HuH-7.5 (cell line): ENCODE measurements at regions not wholly inside any gene's neighbourhood (a gene's known extent, or its start where the extent isn't known, plus 50 kb on each side); places are given as distances from the start of the nearest gene placed in this dataset.

Experiments used
- DNase-seq: peaks from one replicate; pipeline ENCODE4 v3.0.0; 2011; ENCODE audit warnings: low spot score

DNA sequence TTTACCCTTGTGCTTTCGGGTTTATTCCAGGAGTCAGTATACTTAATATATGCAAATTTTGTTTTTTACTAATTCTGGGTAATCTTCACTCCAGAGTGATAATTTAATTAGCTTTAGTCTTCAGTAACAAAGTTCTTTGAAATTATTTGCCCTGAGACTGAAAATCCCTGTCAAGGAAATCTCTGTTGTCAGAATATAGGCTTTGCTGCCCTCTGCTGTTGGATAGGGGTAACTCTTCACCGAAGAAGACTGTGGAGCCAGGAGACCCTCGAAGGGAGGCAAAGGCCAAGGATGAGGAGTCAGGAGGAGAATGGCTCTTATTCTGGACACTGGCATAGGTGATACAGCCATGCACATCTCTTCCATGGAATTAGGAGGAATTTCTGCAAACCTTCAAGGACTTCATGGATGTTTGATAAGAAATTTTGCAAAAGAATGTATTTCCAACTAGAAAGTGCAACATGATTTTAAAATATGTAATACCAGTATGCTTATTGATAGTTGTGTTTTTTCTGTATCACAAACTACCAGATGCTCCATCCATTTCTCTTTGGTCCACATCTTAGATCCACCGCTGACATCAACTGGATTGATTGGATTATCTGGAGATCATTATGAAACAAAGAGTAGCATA is 182.3 kb downstream of the RDH14 start:
- DNase-seq: peak; percentile 11

DNA sequence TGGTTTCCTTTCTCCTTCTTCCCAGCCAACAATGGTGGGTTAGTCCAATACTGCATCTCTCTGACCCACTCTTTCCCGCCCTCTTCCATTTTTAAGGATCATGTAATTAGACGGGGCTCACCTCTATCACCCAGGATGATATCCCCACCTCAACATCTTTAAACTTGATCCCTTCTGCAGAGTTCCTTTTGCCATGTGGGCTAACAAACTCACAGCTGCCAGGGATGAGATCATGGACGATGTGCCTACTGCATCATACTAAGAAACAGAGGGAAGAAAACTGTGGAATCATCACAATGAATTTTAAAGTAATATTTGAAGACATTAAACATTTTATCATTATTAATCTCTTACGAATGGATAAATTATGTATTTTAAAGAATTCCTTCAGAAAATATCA is 183.5 kb downstream of the RDH14 start:
- no peak for DNase-seq

DNA sequence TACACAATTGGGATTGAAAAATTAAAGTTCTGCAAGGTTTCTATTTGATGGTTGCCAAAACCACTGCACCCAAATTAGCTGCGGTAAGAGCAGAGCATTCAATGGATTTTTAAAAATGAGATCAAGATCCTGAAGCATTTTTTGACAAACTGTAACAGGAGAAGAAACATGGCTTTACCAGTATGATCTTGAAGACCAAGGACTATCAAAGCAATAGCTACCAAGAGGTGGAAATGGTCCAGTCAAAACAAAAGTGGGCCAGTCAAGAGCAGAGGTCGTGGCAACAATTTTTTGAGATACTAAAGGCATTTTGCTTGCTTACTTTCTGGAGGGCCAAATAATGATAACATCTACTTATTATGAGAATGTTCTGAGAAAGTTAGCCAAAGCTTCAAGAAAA is 186.8 kb downstream of the RDH14 start:
- no peak for DNase-seq

DNA sequence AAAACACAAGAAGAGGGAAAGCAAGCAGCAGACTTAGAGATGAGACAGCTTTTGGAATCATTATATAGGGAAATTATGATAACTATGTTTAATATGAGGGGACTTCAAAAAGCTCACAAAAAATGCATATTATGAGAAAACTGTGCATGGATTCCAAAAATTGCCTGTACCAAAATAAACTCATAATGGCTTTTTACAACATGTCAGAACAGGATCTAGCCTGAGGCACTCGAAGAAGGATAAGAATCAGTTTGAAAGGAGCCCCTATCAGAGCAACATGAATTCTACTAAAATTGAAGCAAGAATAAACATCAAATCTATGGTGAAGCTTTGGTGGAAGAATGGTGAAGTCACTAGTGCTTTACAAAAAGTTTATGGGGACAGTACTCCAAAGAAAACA is 187.4 kb downstream of the RDH14 start:
- no peak for DNase-seq

DNA sequence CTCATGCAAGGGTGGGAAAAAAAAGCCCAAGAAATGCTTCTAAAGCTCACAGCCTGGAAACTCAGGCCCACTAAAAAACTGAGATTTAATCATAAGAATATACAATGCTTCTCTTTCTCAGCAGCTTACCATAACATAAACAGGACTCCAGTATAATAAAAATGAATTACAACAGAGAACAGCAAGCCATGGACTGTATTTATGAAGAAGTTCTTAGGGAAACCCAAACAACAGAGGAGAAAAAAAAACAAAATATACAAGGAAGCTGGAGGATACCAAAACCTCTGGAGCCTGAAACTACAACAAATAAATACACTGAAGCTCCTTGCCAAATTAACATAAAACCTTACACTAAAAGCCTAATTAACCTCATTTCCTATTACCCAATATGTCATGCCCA is 187.8 kb downstream of the RDH14 start:
- DNase-seq: no peak

DNA sequence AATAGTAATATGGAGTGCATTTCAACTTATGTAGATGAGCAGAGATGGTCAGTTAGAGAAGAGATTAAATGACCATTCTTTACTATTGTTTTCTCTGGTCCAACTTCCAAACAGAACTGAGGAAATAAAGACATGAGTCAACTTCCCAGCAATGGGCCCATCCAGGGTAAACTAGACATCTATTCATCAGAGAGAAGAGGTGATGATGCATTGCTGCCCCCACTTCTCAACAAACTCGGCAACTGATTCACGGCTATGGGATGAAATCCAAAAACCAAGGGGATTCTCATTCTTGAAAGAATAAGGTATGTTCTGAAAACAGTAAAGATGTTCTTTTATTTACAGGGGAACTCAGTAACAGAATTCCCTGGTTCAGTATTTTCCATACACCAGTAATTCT is 190.7 kb downstream of the RDH14 start:
- DNase-seq: no peak

DNA sequence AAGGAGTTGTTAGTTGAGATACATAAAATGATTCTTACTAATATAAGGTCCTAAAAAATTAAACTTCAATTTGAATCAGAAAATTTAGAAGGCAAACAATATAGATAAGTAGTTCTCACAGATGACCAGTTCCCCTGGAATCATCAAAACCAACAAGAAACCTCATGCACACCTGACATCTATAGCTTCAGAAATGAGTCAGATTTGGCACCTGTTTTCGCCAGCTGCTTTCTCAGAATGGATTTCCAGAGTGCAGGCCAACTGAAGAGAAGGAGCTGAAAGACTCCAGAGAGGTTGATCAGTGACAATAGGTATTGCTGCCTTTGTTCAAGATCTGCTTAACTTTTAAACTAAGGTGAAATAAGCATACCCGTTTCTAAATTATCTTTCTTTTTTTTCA is 192.4 kb downstream of the RDH14 start:
- no peak for DNase-seq

DNA sequence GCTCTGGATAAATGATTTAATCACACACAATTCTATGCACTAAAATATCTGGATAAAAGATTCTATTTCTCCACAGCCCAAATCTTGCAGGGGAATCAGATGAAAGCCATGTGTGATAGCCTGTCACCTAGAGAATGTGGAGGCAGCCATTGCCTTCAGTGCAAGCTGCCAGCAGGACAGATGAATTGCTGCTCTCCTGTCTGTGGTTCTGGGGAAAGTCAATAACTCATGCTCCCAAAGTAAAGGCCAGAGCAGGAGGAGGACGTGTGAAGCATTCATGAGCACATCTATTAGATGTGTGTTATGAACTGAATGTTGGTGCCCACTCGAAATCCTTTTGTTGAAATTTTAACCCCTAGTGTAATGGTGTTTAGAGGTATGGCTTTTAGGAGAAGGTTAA is 195.1 kb downstream of the RDH14 start:
- no peak for DNase-seq

DNA sequence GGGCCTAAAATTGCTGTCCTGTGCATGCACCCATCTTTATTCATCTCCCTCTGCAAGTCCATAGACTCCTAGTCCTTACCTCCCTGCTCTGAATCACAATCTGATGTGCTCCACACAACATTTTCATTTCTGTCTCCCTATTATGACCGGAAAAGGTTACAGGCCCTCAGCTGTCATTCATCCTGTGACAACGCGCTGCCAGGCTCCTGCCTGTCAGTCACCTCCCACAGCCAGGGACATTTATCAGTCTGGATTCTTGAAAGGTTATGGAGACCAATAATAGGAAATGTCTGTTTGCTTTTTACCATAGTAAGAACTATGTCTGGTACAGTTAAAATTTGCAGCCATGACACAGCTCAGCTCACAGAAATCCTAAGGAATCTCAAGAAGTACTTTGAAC is 197.1 kb downstream of the RDH14 start:
- no peak for DNase-seq

DNA sequence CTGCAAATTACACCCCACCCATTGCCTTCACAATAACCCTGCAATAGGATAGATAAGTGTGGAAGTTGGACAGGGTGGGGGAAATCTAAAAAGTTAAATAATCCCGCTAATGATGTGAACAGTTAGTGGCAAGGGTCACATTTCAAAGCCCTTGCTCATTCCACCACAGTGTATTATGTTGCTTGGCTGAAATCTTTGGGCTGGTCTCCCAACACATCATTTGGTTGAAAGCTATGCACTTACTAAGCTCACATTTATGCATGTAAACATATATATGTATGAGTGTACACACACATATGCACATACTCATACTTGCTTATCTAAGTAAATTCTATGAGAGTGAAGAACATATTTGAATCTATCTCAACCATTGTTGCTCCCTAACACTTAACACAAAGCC is 197.8 kb downstream of the RDH14 start:
- no peak for DNase-seq

DNA sequence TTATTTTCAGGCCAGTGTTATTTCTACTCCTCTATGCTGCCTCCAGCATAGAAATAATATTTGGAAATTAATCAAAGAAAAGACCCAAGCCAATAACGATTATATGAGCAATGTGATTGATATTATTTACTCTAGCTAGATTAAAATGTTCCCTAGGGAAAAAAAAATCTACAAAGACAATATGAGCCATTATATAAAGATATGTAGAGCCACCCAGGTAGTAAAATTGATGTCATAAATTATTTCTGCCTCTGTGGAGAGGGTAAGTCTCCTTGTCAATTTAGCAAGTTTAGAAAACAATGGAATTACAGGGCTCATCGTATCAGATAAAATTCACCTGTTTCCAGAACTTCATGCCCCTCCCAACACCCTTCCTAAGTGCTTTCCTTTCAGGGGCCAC is 202.9 kb downstream of the RDH14 start:
- no peak for DNase-seq

DNA sequence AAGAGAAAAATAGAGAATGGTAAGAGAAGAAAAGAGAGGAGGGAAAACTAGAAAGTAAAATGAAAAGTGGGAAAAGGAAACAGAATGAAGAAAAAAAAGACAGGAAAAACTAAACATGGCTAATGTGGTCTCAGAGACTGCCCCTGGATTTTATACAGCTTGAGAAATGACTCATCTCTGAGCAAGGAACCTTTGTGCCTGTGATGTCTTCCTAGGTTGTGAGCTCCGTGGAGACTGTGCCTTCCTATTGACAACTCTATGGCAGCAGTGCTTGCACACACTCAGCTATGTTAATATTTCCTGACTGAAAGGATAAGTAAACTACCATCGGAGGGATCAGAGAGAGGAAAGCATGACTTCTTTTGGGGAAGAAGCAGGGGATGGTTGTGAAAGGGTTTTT is 203.8 kb downstream of the RDH14 start:
- DNase-seq: no peak

DNA sequence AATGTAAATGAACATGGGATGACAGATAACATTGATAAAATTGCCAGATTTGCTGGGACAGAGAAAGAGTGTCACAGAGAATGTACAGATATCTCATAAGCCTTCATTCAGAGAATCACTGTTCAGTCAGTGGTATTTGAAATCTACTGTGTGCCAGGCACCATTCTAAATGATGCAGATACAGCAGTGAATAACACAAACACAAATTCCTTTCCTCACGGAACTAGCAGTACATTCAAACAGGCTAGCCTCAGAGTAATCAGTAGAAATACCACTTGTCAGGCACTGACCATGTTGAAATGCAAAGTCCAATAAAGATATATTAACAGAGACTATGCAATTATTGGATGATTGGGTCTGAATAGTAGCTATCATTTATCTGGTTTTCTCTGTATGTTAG is 211.0 kb downstream of the RDH14 start:
- DNase-seq: no peak

DNA sequence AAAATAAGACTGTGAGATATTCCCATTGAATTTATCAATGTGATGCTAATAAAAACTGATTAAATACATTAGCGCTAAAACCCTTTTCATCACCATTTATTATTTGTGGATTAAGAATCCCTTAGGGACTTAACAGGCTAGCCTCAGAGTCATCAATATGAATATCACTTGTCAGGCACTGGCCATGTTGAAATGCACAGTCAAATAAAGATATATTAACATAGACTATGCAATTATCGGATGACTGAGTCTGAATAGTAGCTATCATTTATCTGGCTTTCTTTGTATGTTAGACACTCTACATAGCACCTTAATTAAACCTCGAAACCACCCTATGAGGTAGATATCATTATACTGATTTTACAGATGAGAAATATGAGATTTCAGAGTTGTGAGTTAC is 213.6 kb downstream of the RDH14 start:
- DNase-seq: no peak

DNA sequence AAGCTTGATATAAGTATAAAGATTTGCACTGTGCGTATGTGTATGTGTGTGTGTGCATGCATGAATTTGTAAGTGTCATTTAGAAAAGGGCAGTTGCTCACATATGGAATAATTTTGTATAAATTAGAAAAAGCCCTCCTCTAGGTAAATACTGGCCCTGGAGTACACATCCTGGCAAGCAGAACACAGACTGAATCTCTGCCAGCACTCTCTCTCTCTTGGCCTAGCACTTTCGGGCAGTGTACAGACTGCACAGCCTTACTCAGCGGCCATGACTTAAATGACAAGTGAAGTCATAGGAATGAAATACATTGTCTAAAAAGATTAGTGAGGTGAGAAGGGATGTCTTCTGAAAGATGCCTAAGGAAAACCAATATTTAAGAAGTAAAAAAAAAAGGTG is 214.1 kb downstream of the RDH14 start:
- no peak for DNase-seq

DNA sequence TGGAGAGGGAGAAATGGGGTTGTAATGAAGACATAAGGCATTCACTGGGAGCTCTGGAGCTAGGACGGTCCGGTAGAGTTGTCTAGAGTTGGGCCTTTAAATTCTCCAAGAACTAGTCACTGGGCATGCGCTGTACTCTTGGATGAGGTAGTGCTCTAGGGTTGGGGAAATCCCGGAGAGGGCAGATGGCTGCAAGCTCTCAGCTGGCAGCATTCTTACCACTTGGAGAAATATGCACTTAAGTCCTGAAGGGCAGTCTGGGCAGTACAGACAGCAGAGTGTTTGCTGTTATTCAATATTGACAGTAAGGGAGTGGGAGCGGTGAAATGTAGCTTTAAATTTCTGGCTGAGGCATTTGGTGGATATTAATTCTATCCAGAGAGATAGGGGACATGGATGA is 214.6 kb downstream of the RDH14 start:
- peak; percentile 6 for DNase-seq

DNA sequence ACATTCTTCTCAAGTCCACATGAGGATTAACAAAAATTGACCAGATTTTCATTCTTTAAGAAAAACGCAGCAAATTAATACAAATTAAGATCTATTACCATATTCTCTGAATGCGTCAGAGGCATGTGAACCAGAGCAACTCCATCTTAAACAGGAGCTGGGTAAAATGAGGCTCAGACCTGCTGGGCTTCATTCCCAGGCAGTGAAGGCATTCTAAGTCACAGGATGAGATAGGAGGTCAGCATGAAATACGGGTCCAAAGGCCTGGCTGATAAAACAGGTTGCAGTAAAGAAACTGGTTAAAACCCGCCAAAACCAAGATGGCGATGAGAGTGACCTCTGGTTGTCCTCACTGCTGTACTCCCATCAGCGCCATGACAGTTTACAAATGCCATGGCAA is 217.6 kb downstream of the RDH14 start:
- DNase-seq: no peak

DNA sequence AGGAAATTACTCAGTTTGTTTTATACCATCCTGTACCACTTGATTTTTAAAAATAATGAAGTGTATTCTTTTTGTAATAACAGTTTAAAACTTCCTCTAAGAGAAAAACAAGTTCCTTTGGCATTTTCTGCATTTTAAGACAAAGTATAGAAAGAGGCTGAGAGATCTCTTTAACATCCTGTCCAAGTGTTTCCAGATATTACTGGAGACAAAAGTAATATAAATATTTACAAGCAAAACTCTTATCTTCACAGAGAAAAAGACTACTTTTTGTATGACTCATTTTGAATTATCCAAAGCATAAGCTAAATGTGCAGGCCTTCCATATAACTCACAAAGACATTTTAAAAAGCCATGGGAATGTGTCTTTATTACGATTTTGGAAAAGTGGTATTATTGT is 221.1 kb downstream of the RDH14 start:
- no peak for DNase-seq

DNA sequence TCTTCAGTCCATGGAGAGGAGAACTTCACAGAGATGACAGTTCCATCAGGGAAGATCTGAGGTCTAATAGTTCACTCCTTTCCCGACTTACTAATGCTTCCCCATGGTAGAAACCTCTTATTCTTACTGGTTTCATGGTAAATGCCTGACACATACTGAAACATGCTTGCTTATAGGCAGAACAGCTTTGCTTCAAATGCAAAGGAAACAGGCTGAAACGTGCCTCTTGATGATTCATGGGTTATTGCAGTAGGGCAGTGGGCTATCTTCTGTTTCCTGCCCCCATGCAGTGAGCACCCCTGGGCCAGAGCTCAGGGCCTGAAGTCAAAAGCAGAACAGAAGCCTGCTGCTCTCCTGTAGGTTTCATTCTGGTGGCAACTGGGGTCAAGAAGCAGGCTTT is 223.5 kb downstream of the RDH14 start:
- no peak for DNase-seq

DNA sequence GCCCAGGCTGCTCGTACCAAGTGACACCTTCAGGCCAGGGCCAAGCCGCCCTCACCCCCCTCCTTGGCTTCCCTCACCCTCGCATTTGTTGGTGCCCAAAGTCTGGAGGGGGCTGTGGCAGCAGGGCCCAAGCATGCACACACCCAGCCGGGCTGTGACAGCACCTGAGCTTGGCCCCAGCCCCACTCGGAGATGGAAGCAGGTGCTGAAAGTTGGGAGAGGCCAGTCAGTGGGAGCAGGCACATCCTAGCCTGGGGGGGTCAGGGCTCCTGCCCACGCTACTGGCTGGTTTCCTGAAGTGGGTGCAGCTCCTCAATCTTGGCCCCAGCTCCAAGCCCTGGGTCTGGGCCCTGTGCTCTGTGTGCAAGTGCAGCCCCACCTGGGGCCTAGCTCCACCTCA is 228.0 kb downstream of the RDH14 start:
- no peak for DNase-seq

DNA sequence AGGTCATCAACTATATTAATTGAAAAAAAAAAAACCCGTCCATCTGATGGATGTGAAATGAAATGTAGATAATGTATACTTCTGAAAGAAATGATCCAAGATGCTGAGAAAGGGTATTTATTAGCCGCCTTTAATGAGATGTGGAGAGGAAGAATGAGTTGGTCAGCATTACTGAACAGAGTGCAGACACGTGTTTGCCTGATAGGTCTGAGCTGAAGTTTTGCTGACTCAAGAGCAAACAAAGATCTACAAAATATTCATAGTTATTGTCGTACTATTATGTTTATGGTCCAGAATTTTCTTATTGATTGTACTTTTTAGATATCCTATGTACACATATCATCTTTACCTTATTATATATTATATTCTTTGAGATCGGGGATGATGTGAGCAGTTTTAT is 235.3 kb downstream of the RDH14 start:
- no peak for DNase-seq

DNA sequence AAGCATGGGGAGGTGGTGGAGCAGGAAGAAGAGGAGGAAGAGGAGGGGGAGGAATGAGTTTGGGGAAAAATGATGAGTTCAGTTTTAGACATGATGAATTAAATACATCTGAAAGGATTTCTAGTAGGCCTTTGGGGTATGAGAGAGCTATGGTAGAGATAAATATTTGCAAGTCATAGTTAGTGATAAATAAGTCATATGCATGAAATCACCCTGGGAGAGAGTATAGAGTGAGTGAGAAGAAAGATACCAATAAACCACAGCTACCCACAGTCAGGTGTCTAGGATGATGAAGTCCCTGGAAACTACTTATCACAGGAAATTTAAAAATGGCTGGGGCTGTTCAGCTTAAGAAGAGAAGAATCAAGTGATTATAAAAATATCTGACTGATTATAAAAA is 240.5 kb downstream of the RDH14 start:
- no peak for DNase-seq

DNA sequence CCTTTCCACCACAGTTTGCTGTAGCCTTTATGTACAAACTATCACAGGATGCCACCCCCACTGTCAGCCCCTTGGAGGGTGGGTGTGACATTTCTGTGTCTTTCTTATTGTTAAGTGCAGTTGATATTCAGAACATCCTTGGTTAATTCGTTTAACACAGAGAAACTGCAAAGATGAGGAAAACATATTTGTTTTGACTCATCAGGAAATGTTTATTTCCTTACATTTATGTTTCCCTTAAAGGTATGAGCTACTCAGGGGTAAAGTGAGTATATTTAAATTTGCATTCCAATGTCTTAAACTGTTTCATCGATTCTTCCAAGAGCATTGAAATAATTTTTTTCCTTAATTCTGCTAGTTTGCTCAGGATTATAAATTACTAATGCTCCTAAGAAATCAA is 243.4 kb downstream of the RDH14 start:
- DNase-seq: no peak

DNA sequence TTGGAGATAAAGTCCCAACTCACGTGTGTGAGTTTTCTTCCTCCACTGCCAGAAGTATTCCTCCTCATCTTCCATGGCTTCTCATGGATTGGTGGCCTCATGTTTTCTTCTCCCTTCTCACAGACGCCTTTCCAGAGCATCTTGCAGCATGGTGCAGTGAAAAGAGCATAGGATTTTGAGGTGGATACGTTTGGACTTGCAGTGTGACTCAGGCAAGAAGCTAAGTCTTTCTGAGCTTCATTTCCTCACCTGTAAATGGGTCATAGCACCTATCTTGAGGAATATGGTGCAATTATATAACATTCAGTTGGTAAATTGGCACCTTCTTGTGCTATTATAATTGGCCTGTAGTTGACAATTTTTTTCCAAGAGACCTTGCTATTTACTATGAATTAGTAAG is 247.6 kb downstream of the RDH14 start:
- no peak for DNase-seq
